Suppressor macrophage (primary cell): ENCODE measurements at regions not wholly inside any gene's neighbourhood (a gene's known extent, or its start where the extent isn't known, plus 50 kb on each side); places are given as distances from the start of the nearest gene placed in this dataset.

Source experiments
- DNase-seq, 4 experiments: peaks; one replicate each; pipeline ENCODE4 v3.0.0-alpha.2; 2020 to 2022

- no peak for DNase-seq
These were observed 294.5 kb upstream of the CLNK start for GRCh38 chr4:10979032-10979431.

GRCh38 chr4:10977534-10977933, 293.0 kb upstream of the CLNK start:
- DNase-seq = peak in 3 of 4 experiments; percentile 20 to 67 (median 50)

GRCh38 chr4:10974371-10974770, 289.8 kb upstream of the CLNK start:
- DNase-seq = no peak

- DNase-seq = no peak
These were observed 289.1 kb upstream of the CLNK start for GRCh38 chr4:10973686-10974085.

- no peak for DNase-seq
These were observed 287.3 kb upstream of the CLNK start for GRCh38 chr4:10971800-10972401.

DNA sequence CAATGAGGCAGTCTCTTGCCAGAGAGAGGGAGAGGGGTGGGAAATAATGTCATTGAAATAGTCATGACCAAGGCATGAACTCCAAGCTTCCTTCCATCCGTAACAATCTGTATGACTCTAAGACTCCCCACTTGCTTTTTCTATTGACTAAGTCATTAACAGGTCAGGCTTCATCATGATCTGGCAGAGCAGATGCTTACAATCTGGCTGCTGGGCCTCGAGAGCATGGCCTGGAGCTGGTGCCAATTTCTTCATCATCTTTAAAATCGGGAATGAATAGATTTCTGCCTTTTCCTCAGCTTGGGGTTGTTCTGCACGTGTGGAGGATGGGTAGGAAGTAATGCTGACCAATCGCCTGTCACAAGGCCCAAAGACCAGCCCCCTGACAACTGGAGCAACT, 280.6 kb upstream of the CLNK start:
- no peak for DNase-seq

DNA sequence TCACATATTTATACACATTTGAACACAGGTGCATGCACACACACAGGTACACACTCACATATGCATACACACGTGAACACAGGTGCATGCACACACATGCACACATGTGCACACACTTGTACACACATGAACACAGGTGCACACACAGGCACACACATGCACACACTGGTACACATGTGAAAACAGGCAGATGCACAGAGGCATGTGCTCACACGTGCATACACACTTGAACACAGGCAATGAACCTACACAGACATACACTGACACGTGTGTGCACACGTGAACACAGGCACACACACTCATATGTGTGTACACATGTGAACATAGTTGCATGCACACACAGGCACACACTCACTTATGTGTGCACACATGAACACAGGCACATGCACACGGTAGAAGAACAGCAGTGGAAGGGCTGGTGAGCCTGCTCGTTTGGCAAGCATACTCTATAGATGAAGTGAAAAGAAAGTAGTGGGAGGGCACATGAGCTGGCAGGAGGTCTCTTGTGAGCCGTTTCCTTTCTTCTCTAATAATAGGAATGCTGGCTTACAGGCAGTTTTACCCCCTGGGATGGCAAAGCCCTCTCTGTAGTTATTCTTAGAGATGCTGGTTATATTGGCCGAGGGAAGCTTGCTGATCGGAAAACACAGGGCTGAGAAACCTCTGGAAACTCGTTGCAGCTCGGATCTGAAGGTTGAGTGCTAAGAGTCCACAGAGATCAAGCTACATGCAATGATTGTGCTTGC, 279.6 kb upstream of the CLNK start:
- no peak for DNase-seq

DNA sequence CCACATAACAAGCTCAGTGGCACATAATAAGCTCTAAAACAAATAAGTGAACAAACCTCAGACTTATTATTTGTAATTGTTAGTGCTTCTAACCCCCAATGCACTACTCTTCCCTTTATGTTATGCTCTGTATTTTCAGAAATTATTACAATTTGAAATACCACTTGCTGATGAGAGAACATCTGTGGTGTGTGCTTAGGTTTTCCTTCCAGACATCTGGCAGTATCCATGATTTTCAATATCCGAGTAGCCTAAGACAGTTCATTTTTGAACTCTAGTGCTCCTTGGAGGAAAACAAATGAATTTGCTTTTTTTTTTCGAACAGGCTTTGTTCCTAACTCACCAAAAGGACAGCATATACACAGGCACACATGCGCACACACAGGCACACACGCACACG, 278.7 kb upstream of the CLNK start:
- DNase-seq = no peak

DNA sequence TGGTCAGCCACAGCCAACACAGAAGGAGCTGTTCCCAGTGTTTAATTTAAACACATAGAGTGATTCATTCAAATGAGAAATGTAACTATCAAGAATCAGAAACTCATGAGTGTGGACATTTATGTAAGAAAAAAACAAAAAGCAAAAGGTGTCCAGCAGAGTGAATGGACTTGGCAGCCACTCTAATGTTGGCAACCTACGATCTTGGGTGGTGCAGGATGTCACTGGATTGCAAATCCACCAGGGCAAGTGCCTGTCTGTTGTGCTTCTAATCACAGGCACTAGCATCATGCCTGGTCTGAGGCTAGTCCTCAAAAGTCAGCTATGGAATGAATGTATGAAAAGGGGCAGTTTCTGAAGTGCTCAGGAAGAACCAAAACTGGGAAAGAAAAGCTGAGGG, 277.7 kb upstream of the CLNK start:
- DNase-seq = no peak

GRCh38 chr4:10960389-10960788, 275.8 kb upstream of the CLNK start:
- no peak for DNase-seq

GRCh38 chr4:10959586-10959985, 275.0 kb upstream of the CLNK start:
- no peak for DNase-seq

GRCh38 chr4:10958226-10958856, 273.8 kb upstream of the CLNK start:
- DNase-seq = peak in 1 of 4 experiments; percentile 12

DNA sequence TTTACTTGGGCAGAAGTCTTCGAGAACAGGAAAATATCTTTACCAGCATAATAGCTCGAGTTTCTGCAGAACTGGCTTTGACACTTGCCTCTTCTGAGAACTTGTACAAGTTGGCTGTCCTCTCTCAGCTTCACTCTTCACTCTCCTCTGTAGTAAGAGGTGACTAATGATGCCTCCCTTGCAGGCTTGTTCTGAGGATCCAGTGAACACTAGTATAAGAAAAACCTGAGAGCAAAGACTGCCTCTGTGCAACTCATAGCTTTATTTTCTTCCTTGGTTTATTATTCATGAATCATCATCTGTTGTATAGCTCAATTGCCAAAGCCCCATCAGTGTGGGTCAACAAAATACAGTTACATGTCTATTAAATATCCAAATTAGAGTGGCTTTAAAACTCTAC, 266.7 kb upstream of the CLNK start:
- DNase-seq = no peak

- DNase-seq = peak in 3 of 4 experiments; percentile 15 to 51 (median 31)
These were observed 264.6 kb upstream of the CLNK start for GRCh38 chr4:10949039-10949733.

- DNase-seq = no peak
These were observed 263.3 kb upstream of the CLNK start for GRCh38 chr4:10947898-10948297.

DNA sequence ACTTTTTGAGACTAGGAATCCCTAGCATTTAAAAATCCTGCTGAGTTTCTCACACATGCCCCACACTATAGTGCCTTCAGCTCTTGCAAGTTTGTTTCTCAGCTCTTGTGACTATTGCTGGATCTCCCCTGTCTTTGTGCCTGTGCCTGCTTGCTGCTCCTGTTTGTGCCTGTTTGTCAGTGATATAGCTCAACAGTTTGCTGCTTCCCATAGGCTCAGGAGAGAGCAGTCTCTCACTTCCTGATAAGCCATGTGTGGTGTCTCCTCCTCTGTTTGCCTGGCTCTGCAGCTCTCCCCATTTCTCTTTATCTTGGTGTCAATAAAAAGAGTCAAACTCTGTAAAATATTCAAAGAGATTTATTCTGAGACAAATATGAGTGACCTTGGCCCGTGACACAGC, 259.8 kb upstream of the CLNK start:
- no peak for DNase-seq

DNA sequence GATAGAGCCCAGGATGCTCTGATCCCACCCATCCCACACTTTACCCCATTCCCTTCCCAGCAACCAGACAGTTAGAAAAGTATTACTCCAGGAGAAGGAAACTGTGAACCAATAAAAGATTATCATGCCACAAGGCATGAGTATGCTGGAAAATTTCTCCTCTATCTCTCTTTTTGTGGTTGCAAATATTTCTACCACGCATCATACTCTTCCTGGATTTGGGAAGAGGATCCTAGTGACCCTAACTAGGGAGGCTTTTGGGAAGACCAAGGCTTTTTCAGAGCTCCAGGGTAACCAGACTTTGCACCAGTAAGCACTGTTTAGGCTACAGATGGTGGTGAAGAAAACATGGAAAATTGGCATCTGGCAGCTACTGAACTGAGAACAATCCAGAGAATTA, 257.6 kb upstream of the CLNK start:
- DNase-seq = no peak

GRCh38 chr4:10929818-10930217, 245.2 kb upstream of the CLNK start:
- DNase-seq = no peak

- no peak for DNase-seq
These were observed 241.4 kb upstream of the CLNK start for GRCh38 chr4:10925996-10926395.

DNA sequence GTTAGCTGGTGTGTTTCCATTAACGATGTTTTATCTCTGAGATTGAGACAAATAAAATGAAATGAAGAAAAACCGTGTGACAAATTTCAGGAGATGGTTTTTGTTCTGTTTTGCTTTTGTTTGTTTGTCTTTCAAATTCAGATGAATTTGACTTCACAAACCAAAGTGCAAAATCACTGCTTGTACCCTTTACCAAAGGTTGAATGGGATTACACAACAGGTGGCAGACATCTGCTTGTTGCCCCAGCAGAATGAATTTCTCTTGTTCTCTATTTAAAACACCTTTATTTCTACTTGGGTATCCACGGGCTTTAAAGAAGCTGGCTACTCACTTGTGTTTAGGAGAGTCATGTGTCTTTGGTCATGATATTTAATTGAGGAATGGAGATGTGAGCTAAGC, 239.7 kb upstream of the CLNK start:
- DNase-seq = no peak

DNA sequence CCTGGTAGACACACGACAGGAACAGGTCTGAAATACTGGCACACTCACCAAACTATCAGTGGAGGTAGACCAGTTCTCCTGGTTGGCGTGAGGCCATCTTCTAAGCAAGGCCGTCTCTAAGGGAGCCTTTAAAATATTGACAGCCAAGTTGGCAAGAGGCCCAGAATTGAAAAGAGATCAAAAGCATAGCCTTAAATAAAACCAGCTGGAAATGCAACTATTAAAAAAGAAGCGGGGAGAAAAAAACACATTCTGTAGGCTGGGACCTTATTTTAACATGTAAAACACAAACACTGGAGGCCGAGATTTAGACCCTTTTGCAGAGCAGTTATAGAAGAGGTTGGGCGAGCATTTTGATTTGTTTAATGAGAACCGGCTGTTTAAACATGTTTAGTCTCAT, 233.0 kb upstream of the CLNK start:
- DNase-seq = no peak

DNA sequence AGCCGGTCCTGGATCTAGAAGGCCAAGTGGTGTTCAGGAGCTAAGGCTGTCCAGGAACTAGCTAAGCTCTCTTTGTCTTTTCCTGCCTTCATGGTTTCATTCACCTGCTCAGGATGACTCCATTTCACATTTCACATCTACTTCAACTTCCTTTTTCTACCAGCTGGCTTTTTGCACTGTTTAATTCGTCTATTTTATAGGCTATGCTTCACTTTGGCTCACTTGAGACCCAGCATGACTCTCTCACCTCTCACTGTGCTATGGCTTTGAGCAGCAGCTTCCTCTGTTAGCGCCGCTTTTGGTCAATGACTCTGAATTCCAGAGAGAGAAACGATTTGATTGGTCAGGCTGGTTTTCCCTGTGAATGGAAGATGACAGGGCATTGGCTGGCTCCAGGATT, 213.5 kb upstream of the CLNK start:
- DNase-seq = no peak

DNA sequence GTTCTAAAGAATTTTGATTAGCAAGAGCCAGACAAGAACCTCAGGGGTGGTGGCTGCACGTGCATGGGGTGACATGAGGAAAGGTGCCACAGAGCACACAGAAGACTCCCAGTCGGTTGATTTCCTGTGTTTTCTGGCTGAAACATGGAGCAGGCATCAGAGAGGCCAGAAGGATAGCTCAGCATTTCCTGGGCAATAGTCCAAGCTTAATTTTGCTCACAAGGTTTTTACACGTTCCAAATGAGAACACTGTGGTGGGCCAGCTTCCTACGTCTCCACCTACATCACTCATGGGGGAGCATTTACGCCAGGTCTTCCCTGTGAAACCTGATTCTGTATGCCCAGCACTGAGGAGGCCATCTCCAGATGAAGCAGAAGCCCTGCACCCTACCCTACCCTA, 212.5 kb upstream of the CLNK start:
- DNase-seq = no peak

GRCh38 chr4:10893395-10893794, 208.8 kb upstream of the CLNK start:
- peak in 3 of 4 experiments; percentile 5 to 29 (median 7) for DNase-seq
